ENCODE measurements at regions not wholly inside any gene's neighbourhood (a gene's known extent, or its start where the extent isn't known, plus 50 kb on each side); places are given as distances from the start of the nearest gene placed in this dataset.
"Not testable (repeated sequence)": the region's sequence is repeated elsewhere in the genome, so short reads cannot be mapped to it uniquely, and the experiment has no call there.

- Histone ChIP-seq H3K4me3 (ENCODE audit: low read depth, low read length) (no peak overlapping the region), H3K36me3 (ENCODE audit: insufficient read depth) (no peaks in the 10 kb centered on the region), H3K27ac (ENCODE audit: low read depth) (no peak overlapping the region), H3K4me1 (ENCODE audit: insufficient read depth) (no peaks in the 10 kb centered on the region)
- DNase-seq (ENCODE audit: extremely low spot score): no peak
- WGBS: 95% methylated on average over 3 of the region's 3 CpGs
Measured at GRCh38 chr2:60221098-60221497, 332.4 kb downstream of the BCL11A start.

- H3K27ac ChIP-seq (ENCODE audit: low read depth): no peak overlapping the region
- no peak overlapping the region for H3K4me3 ChIP-seq (ENCODE audit: low read depth, low read length)
- H3K36me3 ChIP-seq (ENCODE audit: insufficient read depth): no peaks in the 10 kb centered on the region
- no peaks in the 10 kb centered on the region for H3K4me1 ChIP-seq (ENCODE audit: insufficient read depth)
- 78% methylated on average over 6 of the region's 6 CpGs for WGBS
- no peak for DNase-seq (ENCODE audit: extremely low spot score)
Measured at GRCh38 chr2:60219536-60219935, 333.9 kb downstream of the BCL11A start.

DNA sequence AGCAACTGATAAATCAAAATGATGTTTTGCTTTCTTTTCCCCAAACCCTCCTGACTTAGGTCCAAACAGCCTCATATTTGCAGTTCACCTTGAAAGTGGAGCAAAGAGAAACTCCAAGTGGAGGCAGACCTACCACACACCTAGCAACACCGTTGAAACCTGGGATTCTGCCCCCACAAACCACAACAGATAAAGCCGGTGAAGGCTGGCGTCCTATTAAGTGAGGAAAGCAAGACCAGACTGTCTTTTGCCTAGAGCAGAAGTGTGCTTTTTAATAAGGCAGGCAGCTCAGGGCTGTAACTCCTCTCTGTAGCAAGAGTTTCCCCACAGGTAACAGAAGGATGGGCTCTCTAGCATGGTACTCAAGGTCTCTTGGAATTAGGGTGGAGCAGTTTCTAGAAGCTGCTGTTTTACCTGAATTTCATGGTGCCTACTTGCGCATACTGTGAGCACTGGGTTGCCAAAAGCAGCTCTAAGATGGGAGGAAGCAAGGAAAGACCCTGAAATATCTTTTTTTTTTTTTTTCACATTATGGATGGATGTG, 336.9 kb downstream of the BCL11A start:
- no peaks in the 10 kb centered on the region for H3K4me1 ChIP-seq (ENCODE audit: insufficient read depth)
- no peak overlapping the region for H3K27ac ChIP-seq (ENCODE audit: low read depth)
- no peak for DNase-seq (ENCODE audit: extremely low spot score)
- WGBS: 54% methylated on average over 4 of the region's 4 CpGs
- H3K36me3 ChIP-seq (ENCODE audit: insufficient read depth): no peaks in the 10 kb centered on the region
- no peak overlapping the region for H3K4me3 ChIP-seq (ENCODE audit: low read depth, low read length)

GRCh38 chr2:60215386-60215901, 338.0 kb downstream of the BCL11A start:
- no peak for DNase-seq (ENCODE audit: extremely low spot score)
- Histone ChIP-seq H3K27ac (ENCODE audit: low read depth) (no peak overlapping the region), H3K4me3 (ENCODE audit: low read depth, low read length) (no peak overlapping the region)

DNA sequence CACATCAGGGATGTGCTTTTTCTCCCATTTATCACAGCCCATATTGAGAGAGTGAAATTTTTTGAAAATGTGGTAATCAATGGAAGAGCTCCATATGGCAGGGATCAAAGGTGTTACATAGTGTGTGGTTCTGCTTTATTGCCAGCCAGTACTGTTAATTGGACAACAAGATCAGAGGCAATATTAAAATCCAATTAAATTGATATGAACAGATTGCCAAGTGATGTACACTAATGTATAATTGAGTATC, 338.9 kb downstream of the BCL11A start:
- Histone ChIP-seq H3K27ac (ENCODE audit: low read depth) (no peak overlapping the region), H3K36me3 (ENCODE audit: insufficient read depth) (no peaks in the 10 kb centered on the region), H3K4me3 (ENCODE audit: low read depth, low read length) (no peak overlapping the region), H3K4me1 (ENCODE audit: insufficient read depth) (no peaks in the 10 kb centered on the region)
- no peak for DNase-seq (ENCODE audit: extremely low spot score)

More at GRCh38 chr2:60215386-60215901, 338.0 kb downstream of the BCL11A start:
- Histone ChIP-seq H3K36me3 (ENCODE audit: insufficient read depth) (no peaks in the 10 kb centered on the region), H3K4me1 (ENCODE audit: insufficient read depth) (no peaks in the 10 kb centered on the region)
- WGBS: 29% methylated on average over 17 of the region's 17 CpGs

DNA sequence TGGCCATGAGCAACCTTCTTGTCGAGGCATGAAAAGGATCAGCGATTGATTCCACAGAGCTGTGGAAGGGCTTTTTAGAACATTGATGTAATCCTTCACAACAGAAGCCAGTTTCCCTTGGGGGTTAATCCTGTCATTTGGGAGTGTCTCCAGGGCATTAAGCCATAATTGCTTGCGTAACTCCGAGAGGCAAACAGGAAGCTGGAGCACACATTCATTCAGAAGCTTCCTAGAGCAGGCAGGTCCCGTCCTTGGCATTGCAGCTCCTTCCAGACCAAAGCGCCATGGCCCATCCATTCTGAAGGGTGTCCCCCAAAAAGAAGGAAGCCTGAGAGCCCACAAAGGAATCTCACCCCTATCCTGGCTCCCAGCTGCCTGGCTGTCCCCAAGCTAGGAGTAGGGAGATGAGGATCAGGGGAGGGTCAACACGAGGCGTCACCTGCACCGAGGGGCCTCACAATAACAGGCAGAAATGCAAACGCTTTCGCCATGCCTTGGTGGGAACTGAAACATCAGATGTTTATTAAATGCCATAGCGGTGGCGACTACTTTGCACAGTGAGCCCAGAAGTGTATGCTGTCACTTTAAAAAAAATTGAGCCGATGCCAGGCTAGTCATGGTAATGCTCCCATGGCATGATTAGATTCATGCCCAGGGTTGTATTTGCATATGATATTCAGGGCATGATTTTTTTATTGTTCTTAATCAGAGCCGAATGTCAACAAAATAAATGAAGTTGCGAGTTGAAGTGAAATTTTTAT, 339.4 kb downstream of the BCL11A start:
- WGBS: 76% methylated on average over 16 of the region's 16 CpGs
- DNase-seq (ENCODE audit: extremely low spot score): no peak
- Histone ChIP-seq H3K4me3 (ENCODE audit: low read depth, low read length) (no peak overlapping the region), H3K4me1 (ENCODE audit: insufficient read depth) (no peaks in the 10 kb centered on the region), H3K36me3 (ENCODE audit: insufficient read depth) (no peaks in the 10 kb centered on the region), H3K27ac (ENCODE audit: low read depth) (no peak overlapping the region)

GRCh38 chr2:60212181-60212945, 341.1 kb downstream of the BCL11A start:
- no peak overlapping the region for H3K4me3 ChIP-seq (ENCODE audit: low read depth, low read length)
- no peak overlapping the region for H3K27ac ChIP-seq (ENCODE audit: low read depth)
- H3K4me1 ChIP-seq (ENCODE audit: insufficient read depth): no peaks in the 10 kb centered on the region
- 75% methylated on average over 3 of the region's 3 CpGs for WGBS
- no peaks in the 10 kb centered on the region for H3K36me3 ChIP-seq (ENCODE audit: insufficient read depth)
- no peak for DNase-seq (ENCODE audit: extremely low spot score)

- not testable (repeated sequence) for H3K4me1 ChIP-seq (ENCODE audit: insufficient read depth); H3K36me3 ChIP-seq (ENCODE audit: insufficient read depth); DNase-seq (ENCODE audit: extremely low spot score); H3K27ac ChIP-seq (ENCODE audit: low read depth); H3K4me3 ChIP-seq (ENCODE audit: low read depth, low read length)
- WGBS: 94% methylated on average over 19 of the region's 19 CpGs
Measured at GRCh38 chr2:60189006-60189405, 364.4 kb downstream of the BCL11A start.

- Histone ChIP-seq H3K4me1 (ENCODE audit: insufficient read depth) (no peaks in the 10 kb centered on the region), H3K27ac (ENCODE audit: low read depth) (no peak overlapping the region), H3K36me3 (ENCODE audit: insufficient read depth) (no peaks in the 10 kb centered on the region), H3K4me3 (ENCODE audit: low read depth, low read length) (no peak overlapping the region)
- DNase-seq (ENCODE audit: extremely low spot score): no peak
Measured at GRCh38 chr2:60175290-60175689, 378.2 kb downstream of the BCL11A start.

DNA sequence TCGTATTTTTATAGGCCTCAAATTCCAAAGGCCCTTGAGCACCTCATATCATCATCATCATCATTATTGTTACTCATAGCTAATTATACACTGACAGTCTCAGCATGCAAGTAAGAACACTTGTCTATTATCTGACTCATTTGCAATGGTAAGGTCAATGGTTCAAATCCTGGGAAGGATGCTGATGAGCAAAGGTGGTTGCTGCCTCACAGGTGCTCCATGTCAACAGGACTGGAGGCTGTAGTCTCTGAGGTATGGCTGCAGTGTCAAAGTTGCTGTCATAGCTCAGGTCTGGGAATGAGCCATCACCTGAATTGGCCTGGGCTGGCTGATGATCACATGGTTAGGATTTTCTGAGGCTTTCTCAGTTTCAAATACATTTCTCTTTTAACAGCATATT, 379.3 kb downstream of the BCL11A start:
- 83% methylated on average over 1 of the region's 1 CpG for whole genome bisulfite sequencing
- no peak overlapping the region for H3K4me3 ChIP-seq (ENCODE audit: low read depth, low read length)

DNA sequence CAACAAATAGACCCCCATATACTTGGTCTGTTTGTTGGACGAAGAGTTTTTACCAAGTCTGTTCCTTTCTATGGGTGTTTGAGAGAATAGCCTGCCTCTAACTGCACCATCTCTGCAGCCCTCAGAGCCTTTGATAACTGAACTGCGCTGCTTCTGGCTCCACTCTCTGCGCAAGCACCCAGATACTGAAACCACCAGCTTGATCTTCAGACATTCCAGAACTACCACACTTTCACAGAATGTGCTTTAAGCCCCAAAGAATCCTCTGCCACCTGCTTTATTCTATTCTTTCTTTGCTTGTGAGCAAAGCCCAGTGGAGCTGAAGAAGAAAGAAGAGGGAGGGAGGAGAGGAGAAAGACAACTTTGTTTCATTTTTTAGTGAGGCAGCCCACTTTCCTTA, 380.7 kb downstream of the BCL11A start:
- Histone ChIP-seq H3K27ac (ENCODE audit: low read depth) (no peak overlapping the region), H3K36me3 (ENCODE audit: insufficient read depth) (no peaks in the 10 kb centered on the region), H3K4me3 (ENCODE audit: low read depth, low read length) (no peak overlapping the region), H3K4me1 (ENCODE audit: insufficient read depth) (no peaks in the 10 kb centered on the region)
- 88% methylated on average over 3 of the region's 3 CpGs for WGBS
- DNase-seq (ENCODE audit: extremely low spot score): no peak

More for the DNA sequence above, 379.3 kb downstream of the BCL11A start:
- no peaks in the 10 kb centered on the region for H3K36me3 ChIP-seq (ENCODE audit: insufficient read depth)
- no peak for DNase-seq (ENCODE audit: extremely low spot score)
- H3K4me1 ChIP-seq (ENCODE audit: insufficient read depth): no peaks in the 10 kb centered on the region
- no peak overlapping the region for H3K27ac ChIP-seq (ENCODE audit: low read depth)

DNA sequence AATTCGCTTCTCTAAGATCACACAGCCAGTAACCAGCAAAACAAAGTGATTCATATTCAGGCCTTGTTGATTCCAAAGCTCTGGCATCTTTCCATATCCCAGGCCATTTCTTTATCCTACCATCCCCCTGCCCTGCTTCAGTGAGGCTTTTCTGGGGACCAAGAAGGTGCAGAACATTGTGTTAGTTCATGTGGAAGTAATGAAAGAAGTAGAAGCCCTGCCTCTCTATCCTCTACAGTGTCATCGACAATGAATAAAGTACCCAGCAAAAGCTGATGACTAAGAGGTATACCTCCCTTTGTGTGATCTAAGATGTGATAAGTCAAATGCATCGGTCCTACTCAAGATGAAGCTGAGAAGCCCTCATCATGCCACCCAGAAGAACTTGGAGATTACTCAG, 383.2 kb downstream of the BCL11A start:
- DNase-seq (ENCODE audit: extremely low spot score): no peak
- H3K36me3 ChIP-seq (ENCODE audit: insufficient read depth): no peaks in the 10 kb centered on the region
- H3K4me1 ChIP-seq (ENCODE audit: insufficient read depth): no peaks in the 10 kb centered on the region
- H3K27ac ChIP-seq (ENCODE audit: low read depth): no peak overlapping the region
- no peak overlapping the region for H3K4me3 ChIP-seq (ENCODE audit: low read depth, low read length)
- WGBS: 92% methylated on average over 3 of the region's 3 CpGs

DNA sequence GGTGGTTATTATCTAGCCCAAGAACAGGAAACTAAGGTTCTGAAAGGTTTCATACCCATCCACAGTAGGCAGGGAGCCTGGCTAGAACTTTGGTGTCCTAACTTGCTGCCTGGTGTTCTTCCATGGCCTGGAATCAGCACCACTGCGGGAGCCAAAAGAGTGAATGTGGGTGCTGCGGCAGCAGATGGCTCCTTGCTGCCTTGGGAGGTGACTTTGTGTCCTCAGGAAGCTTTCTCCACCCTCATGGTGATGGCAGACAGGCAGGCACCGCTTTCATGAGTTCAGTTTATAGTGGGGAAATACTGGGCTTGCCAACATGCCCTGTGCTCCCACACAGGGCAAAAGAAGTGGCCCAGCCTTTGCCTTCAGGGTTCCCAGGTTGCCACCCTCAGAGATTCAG, 385.2 kb downstream of the BCL11A start:
- Histone ChIP-seq H3K36me3 (ENCODE audit: insufficient read depth) (no peaks in the 10 kb centered on the region), H3K4me3 (ENCODE audit: low read depth, low read length) (no peak overlapping the region), H3K27ac (ENCODE audit: low read depth) (no peak overlapping the region), H3K4me1 (ENCODE audit: insufficient read depth) (no peaks in the 10 kb centered on the region)
- DNase-seq (ENCODE audit: extremely low spot score): no peak
- 83% methylated on average over 3 of the region's 3 CpGs for WGBS

DNA sequence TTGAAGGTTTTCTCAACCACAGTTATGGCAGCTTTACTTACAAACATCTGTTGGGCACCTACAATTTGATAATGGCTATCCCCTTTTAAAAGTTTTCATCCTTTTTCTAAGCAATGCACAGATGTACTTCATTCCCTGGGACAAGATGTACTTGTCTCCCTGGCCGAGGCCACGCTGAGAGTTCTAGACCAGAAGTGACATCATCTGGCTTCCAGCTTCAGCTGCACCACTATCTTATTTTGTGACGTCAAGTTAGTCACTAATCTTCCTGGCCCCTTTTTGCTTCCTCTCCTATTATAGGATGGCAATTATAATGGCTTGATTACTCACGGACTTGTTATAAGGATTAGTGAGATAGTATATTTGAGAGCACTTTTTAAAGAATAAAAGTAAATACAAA, 386.4 kb downstream of the BCL11A start:
- no peaks in the 10 kb centered on the region for H3K4me1 ChIP-seq (ENCODE audit: insufficient read depth)
- no peaks in the 10 kb centered on the region for H3K36me3 ChIP-seq (ENCODE audit: insufficient read depth)
- H3K27ac ChIP-seq (ENCODE audit: low read depth): no peak overlapping the region
- 78% methylated on average over 4 of the region's 4 CpGs for WGBS
- no peak for DNase-seq (ENCODE audit: extremely low spot score)
- no peak overlapping the region for H3K4me3 ChIP-seq (ENCODE audit: low read depth, low read length)
